ENCODE measurements at regions not wholly inside any gene's neighbourhood (a gene's known extent, or its start where the extent isn't known, plus 50 kb on each side); places are given as distances from the start of the nearest gene placed in this dataset.

GRCh38 chr5:117095346-117096332 lies 521.0 kb upstream of the SEMA6A start:
- DNase-seq (ENCODE audit: low read depth, low spot score) (no peak), FAIRE-seq (no peak)
- Histone ChIP-seq H2AFZ (ENCODE audit: control insufficient read depth, low read length) (no peak overlapping the region), H3K9me3 (ENCODE audit: control insufficient read depth, low read depth, low read length) (no peaks in the 10 kb centered on the region), H3K9ac (ENCODE audit: control insufficient read depth, extremely low read depth, insufficient read depth, low read length) (no peak overlapping the region), H3K4me2 (ENCODE audit: control insufficient read depth, extremely low read depth, insufficient read depth, low read depth, low read length) (no peak overlapping the region), H3K27me3 (ENCODE audit: control insufficient read depth, extremely low read depth, insufficient read depth, low read length) (no peaks in the 10 kb centered on the region), H4K20me1 (ENCODE audit: control insufficient read depth, extremely low read depth, insufficient read depth, low read length) (no peaks in the 10 kb centered on the region), H3K9me1 (ENCODE audit: control insufficient read depth, extremely low read depth, insufficient read depth, low read length) (no peaks in the 10 kb centered on the region), H3K4me1 (ENCODE audit: control insufficient read depth, extremely low read depth, insufficient read depth, low read length) (no peaks in the 10 kb centered on the region), H3K27ac (ENCODE audit: control insufficient read depth, insufficient read depth, low read length) (no peak overlapping the region), H3K36me3 (ENCODE audit: control insufficient read depth in 2 of 2, extremely low read depth in 1 of 2, insufficient read depth in 2 of 2, low read length in 2 of 2) (no peaks in the 10 kb centered on the region), H3K4me3 (ENCODE audit: control insufficient read depth in 2 of 3, extremely low read depth in 1 of 3, insufficient read depth in 2 of 3, low read depth in 1 of 3, low read length in 3 of 3) (no peak overlapping the region), H3K79me2 (ENCODE audit: control insufficient read depth, insufficient read depth, low read length) (no peaks in the 10 kb centered on the region)
- TF ChIP-seq EZH2 (IDR thresholded peaks at IDR 0.05; ENCODE audit: low read length) (no peak), CTCF (optimal IDR thresholded peaks at IDR 0.05 in 1 of 3, IDR thresholded peaks at IDR 0.05 in 1 of 3, conservative IDR thresholded peaks at IDR 0.05 in 1 of 3; ENCODE audit: extremely low read depth in 1 of 3, insufficient read depth in 2 of 3, low read length in 3 of 3) (no peak)
- dilution Hi-C loops (cut with MboI; ENCODE audit: extremely low pct_ligation_motif_present, low sequenced_read_pairs): no loop called here

GRCh38 chr5:117094114-117094815 lies 519.6 kb upstream of the SEMA6A start:
- no peak overlapping the region for H3K27ac ChIP-seq (ENCODE audit: control insufficient read depth, insufficient read depth, low read length)
- FAIRE-seq: no peak

More at GRCh38 chr5:117094114-117094815, 519.6 kb upstream of the SEMA6A start:
- H3K79me2 ChIP-seq (ENCODE audit: control insufficient read depth, insufficient read depth, low read length): no peaks in the 10 kb centered on the region
- dilution Hi-C loops (cut with MboI; ENCODE audit: extremely low pct_ligation_motif_present, low sequenced_read_pairs): no loop called here
- H2AFZ ChIP-seq (ENCODE audit: control insufficient read depth, low read length): no peak overlapping the region
- no peaks in the 10 kb centered on the region for H3K9me3 ChIP-seq (ENCODE audit: control insufficient read depth, low read depth, low read length)
- H3K9me1 ChIP-seq (ENCODE audit: control insufficient read depth, extremely low read depth, insufficient read depth, low read length): no peaks in the 10 kb centered on the region
- no peaks in the 10 kb centered on the region for H4K20me1 ChIP-seq (ENCODE audit: control insufficient read depth, extremely low read depth, insufficient read depth, low read length)
- no peak overlapping the region for H3K9ac ChIP-seq (ENCODE audit: control insufficient read depth, extremely low read depth, insufficient read depth, low read length)
- no peaks in the 10 kb centered on the region for H3K27me3 ChIP-seq (ENCODE audit: control insufficient read depth, extremely low read depth, insufficient read depth, low read length)
- no peak overlapping the region for H3K4me3 ChIP-seq (ENCODE audit: control insufficient read depth in 2 of 3, extremely low read depth in 1 of 3, insufficient read depth in 2 of 3, low read depth in 1 of 3, low read length in 3 of 3)
- TF ChIP-seq EZH2 (IDR thresholded peaks at IDR 0.05; ENCODE audit: low read length) (no peak), CTCF (optimal IDR thresholded peaks at IDR 0.05 in 1 of 3, IDR thresholded peaks at IDR 0.05 in 1 of 3, conservative IDR thresholded peaks at IDR 0.05 in 1 of 3; ENCODE audit: extremely low read depth in 1 of 3, insufficient read depth in 2 of 3, low read length in 3 of 3) (no peak)
- no peak overlapping the region for H3K4me2 ChIP-seq (ENCODE audit: control insufficient read depth, extremely low read depth, insufficient read depth, low read depth, low read length)
- no peaks in the 10 kb centered on the region for H3K36me3 ChIP-seq (ENCODE audit: control insufficient read depth in 2 of 2, extremely low read depth in 1 of 2, insufficient read depth in 2 of 2, low read length in 2 of 2)
- no peaks in the 10 kb centered on the region for H3K4me1 ChIP-seq (ENCODE audit: control insufficient read depth, extremely low read depth, insufficient read depth, low read length)
- no peak for DNase-seq (ENCODE audit: low read depth, low spot score)

Measured in keratinocyte (primary cell).